Upper lobe of right lung (tissue), 1 donor: ENCODE measurements at regions not wholly inside any gene's neighbourhood (a gene's known extent, or its start where the extent isn't known, plus 50 kb on each side); places are given as distances from the start of the nearest gene placed in this dataset.

Source experiments
- ATAC-seq: fragments of 200-7000 bp; cut with Tn5 transposase; one replicate; pipeline ENCODE4 v1.9.1; 2020; ENCODE audit warnings: mild to moderate bottlenecking, moderate library complexity
- DNase-seq: peaks from one replicate; pipeline ENCODE4 v3.0.0-alpha.2; 2020
- H3K27ac ChIP-seq: fragments of 200-600 bp; one replicate; pipeline ENCODE4 v1.8.0; 2022
- H3K27me3 ChIP-seq: fragments of 200-600 bp; one replicate; pipeline ENCODE4 v1.8.0; 2022; ENCODE audit warnings: mild to moderate bottlenecking
- H3K36me3 ChIP-seq: fragments of 200-600 bp; one replicate; pipeline ENCODE4 v1.8.0; 2022
- H3K4me1 ChIP-seq: fragments of 200-600 bp; one replicate; pipeline ENCODE4 v1.8.0; 2022
- H3K4me3 ChIP-seq: fragments of 200-600 bp; one replicate; pipeline ENCODE4 v1.8.0; 2022; ENCODE audit warnings: mild to moderate bottlenecking
- H3K9me3 ChIP-seq: fragments of 200-600 bp; one replicate; pipeline ENCODE4 v1.8.0; 2022
- CTCF ChIP-seq: fragments of 200-600 bp; IDR thresholded peaks from one replicate; pipeline ENCODE4 v1.8.0; 2022; ENCODE audit warnings: antibody characterized with exemption
- intact Hi-C: fragments of 100-400 bp; cut with DNase I; formaldehyde crosslinking; loops from one replicate; pipeline ENCODE4 v1.11.0; 2022
- donor health status: DM: no; HTN: yes; CAD: no; lungs with severe emphysema.

DNA sequence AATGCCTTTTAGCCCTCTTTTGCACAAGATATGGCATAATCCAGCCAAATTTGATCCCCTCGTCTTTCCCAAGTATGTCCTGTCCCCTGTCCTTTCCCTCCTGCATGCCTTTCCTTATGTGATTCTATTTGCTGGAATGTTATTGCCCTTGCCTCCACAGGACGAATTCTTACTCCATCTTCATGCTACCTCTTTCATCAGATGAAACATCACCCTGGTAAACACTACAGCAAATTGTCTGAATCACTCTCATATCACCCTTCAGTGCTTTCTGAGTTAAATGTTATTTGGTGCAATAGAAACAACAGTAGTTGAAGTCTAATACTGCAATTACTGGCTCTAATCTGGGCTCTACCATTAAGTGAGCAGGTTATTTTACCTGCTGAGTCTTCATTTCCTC lies 52.2 kb upstream of the FAT1 start:
- ATAC-seq (no peak), DNase-seq (no peak)
- TF ChIP-seq CTCF = no peak
- no peak overlapping the region for H3K27ac ChIP-seq
- no peaks in the 10 kb centered on the region for H3K9me3 ChIP-seq
- H3K4me3 ChIP-seq = no peak overlapping the region
- intact Hi-C loops = no loop called here
- H3K36me3 ChIP-seq = no peaks in the 10 kb centered on the region
- no peaks in the 10 kb centered on the region for H3K4me1 ChIP-seq
- H3K27me3 ChIP-seq = no peaks in the 10 kb centered on the region

DNA sequence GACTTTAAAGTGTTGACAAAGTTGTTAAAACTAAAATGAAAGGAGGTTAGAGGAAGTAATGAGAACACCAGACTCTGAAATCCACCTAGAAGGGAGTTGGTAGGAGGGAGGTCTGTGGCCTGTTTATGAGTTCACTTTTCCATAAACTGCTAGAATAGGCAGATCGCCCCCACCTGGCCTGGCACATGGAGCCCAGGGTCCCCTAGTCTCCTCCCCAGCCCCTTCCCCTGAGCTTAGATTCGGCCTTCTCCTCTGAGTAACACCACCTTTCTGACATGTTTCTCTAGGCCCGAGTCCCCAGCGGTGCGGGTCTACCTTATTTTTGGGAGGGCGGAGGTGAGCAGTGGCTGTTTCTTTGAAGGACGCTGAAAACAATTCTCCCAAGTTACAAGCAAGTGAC lies 54.5 kb upstream of the FAT1 start:
- ATAC-seq (no peak), DNase-seq (no peak)
- H3K4me1 ChIP-seq = no peaks in the 10 kb centered on the region
- no peak for TF ChIP-seq CTCF
- H3K4me3 ChIP-seq = no peak overlapping the region
- H3K27ac ChIP-seq = no peak overlapping the region
- no peaks in the 10 kb centered on the region for H3K27me3 ChIP-seq
- H3K36me3 ChIP-seq = no peaks in the 10 kb centered on the region
- no peaks in the 10 kb centered on the region for H3K9me3 ChIP-seq
- intact Hi-C loops = no loop called here

GRCh38 chr4:186780291-186781031 lies 56.8 kb upstream of the FAT1 start:
- Histone ChIP-seq H3K4me1 (no peaks in the 10 kb centered on the region), H3K36me3 (no peaks in the 10 kb centered on the region), H3K4me3 (no peak overlapping the region), H3K27ac (no peak overlapping the region), H3K27me3 (no peaks in the 10 kb centered on the region), H3K9me3 (no peaks in the 10 kb centered on the region)
- ATAC-seq (no peak), DNase-seq (no peak)
- intact Hi-C loops = no loop called here
- TF ChIP-seq CTCF = no peak

GRCh38 chr4:186781032-186781917 lies 57.6 kb upstream of the FAT1 start:
- ATAC-seq = no peak
- H3K4me1 ChIP-seq = no peaks in the 10 kb centered on the region
- H3K4me3 ChIP-seq = no peak overlapping the region
- no peak for TF ChIP-seq CTCF
- intact Hi-C loops = no loop called here
- no peaks in the 10 kb centered on the region for H3K9me3 ChIP-seq
- H3K27ac ChIP-seq = no peak overlapping the region
- no peaks in the 10 kb centered on the region for H3K36me3 ChIP-seq
- no peaks in the 10 kb centered on the region for H3K27me3 ChIP-seq
- DNase-seq = no peak

- no peak overlapping the region for H3K27ac ChIP-seq
- no peak for TF ChIP-seq CTCF
Measured at GRCh38 chr4:186782302-186782701, 58.6 kb upstream of the FAT1 start.

More at GRCh38 chr4:186782302-186782701, 58.6 kb upstream of the FAT1 start:
- ATAC-seq (no peak), DNase-seq (no peak)
- Histone ChIP-seq H3K36me3 (no peaks in the 10 kb centered on the region), H3K4me1 (no peaks in the 10 kb centered on the region), H3K4me3 (no peak overlapping the region), H3K9me3 (no peaks in the 10 kb centered on the region), H3K27me3 (no peaks in the 10 kb centered on the region)
- intact Hi-C loops = no loop called here
